ENCODE measurements at regions not wholly inside any gene's neighbourhood (a gene's known extent, or its start where the extent isn't known, plus 50 kb on each side); places are given as distances from the start of the nearest gene placed in this dataset.

- Histone ChIP-seq H3K4me2 (no peak overlapping the region), H3K9me3 (ENCODE audit: low read depth) (no peaks in the 10 kb centered on the region), H4K20me1 (ENCODE audit: insufficient read depth, poor library complexity, severe bottlenecking) (no peaks in the 10 kb centered on the region), H3K79me2 (no peaks in the 10 kb centered on the region), H3K36me3 (replicated peaks; ENCODE audit: insufficient read depth, low read depth) (no peaks in the 10 kb centered on the region), H3K27ac (no peak overlapping the region), H2AFZ (no peak overlapping the region), H3K27me3 (no peaks in the 10 kb centered on the region), H3K4me3 (no peak overlapping the region), H3K9me2 (replicated peaks; ENCODE audit: insufficient read depth) (no peaks in the 10 kb centered on the region), H3K4me1 (ENCODE audit: insufficient read depth) (no peaks in the 10 kb centered on the region)
- no peak for TF ChIP-seq EZH2phosphoT487 (IDR thresholded peaks at IDR 0.05; ENCODE audit: low read depth, severe bottlenecking, unreplicated experiment)
- no peak for TF ChIP-seq CTCF (IDR thresholded peaks at IDR 0.05; ENCODE audit: poor library complexity)
- no peak for TF ChIP-seq EZH2 (IDR thresholded peaks at IDR 0.05; ENCODE audit: borderline replicate concordance)
- 90% methylated on average over 2 of the region's 2 CpGs for whole genome bisulfite sequencing (ENCODE audit: low lambda C conversion rate, missing lambda C conversion rate)
- DNase-seq (ENCODE audit: low spot score): no peak
Observed at GRCh38 chr3:89859757-89860156, 752.3 kb downstream of the EPHA3 start.

GRCh38 chr3:89867286-89867685, 759.9 kb downstream of the EPHA3 start:
- no peaks in the 10 kb centered on the region for H3K36me3 ChIP-seq (replicated peaks; ENCODE audit: insufficient read depth, low read depth)
- 93% methylated on average over 1 of the region's 1 CpG for WGBS (ENCODE audit: low lambda C conversion rate, missing lambda C conversion rate)
- H3K79me2 ChIP-seq: no peaks in the 10 kb centered on the region
- no peaks in the 10 kb centered on the region for H3K9me2 ChIP-seq (replicated peaks; ENCODE audit: insufficient read depth)
- H3K4me2 ChIP-seq: no peak overlapping the region
- no peaks in the 10 kb centered on the region for H4K20me1 ChIP-seq (ENCODE audit: insufficient read depth, poor library complexity, severe bottlenecking)
- H3K4me1 ChIP-seq (ENCODE audit: insufficient read depth): no peaks in the 10 kb centered on the region
- H3K4me3 ChIP-seq: no peak overlapping the region
- H3K9me3 ChIP-seq (ENCODE audit: low read depth): no peaks in the 10 kb centered on the region
- DNase-seq (ENCODE audit: low spot score): no peak
- H3K27me3 ChIP-seq: no peaks in the 10 kb centered on the region
- H2AFZ ChIP-seq: no peak overlapping the region
- no peak for TF ChIP-seq CTCF (IDR thresholded peaks at IDR 0.05; ENCODE audit: poor library complexity)
- no peak for TF ChIP-seq EZH2 (IDR thresholded peaks at IDR 0.05; ENCODE audit: borderline replicate concordance)
- no peak for TF ChIP-seq EZH2phosphoT487 (IDR thresholded peaks at IDR 0.05; ENCODE audit: low read depth, severe bottlenecking, unreplicated experiment)
- no peak overlapping the region for H3K27ac ChIP-seq

GRCh38 chr3:89876116-89876515, 768.7 kb downstream of the EPHA3 start:
- 97% methylated on average over 3 of the region's 3 CpGs for WGBS (ENCODE audit: low lambda C conversion rate, missing lambda C conversion rate)

More at GRCh38 chr3:89876116-89876515, 768.7 kb downstream of the EPHA3 start:
- H3K27me3 ChIP-seq: no peaks in the 10 kb centered on the region
- H3K27ac ChIP-seq: no peak overlapping the region
- no peaks in the 10 kb centered on the region for H4K20me1 ChIP-seq (ENCODE audit: insufficient read depth, poor library complexity, severe bottlenecking)
- TF ChIP-seq EZH2 (IDR thresholded peaks at IDR 0.05; ENCODE audit: borderline replicate concordance) (no peak), EZH2phosphoT487 (IDR thresholded peaks at IDR 0.05; ENCODE audit: low read depth, severe bottlenecking, unreplicated experiment) (no peak), CTCF (IDR thresholded peaks at IDR 0.05; ENCODE audit: poor library complexity) (no peak)
- H3K9me2 ChIP-seq (replicated peaks; ENCODE audit: insufficient read depth): no peaks in the 10 kb centered on the region
- no peaks in the 10 kb centered on the region for H3K9me3 ChIP-seq (ENCODE audit: low read depth)
- no peak overlapping the region for H2AFZ ChIP-seq
- H3K79me2 ChIP-seq: no peaks in the 10 kb centered on the region
- no peak for DNase-seq (ENCODE audit: low spot score)
- H3K36me3 ChIP-seq (replicated peaks; ENCODE audit: insufficient read depth, low read depth): no peaks in the 10 kb centered on the region
- H3K4me3 ChIP-seq: no peak overlapping the region
- H3K4me1 ChIP-seq (ENCODE audit: insufficient read depth): no peaks in the 10 kb centered on the region
- no peak overlapping the region for H3K4me2 ChIP-seq

All from hepatocyte (in vitro differentiated cells).